H1 (cell line): ENCODE measurements at regions not wholly inside any gene's neighbourhood (a gene's known extent, or its start where the extent isn't known, plus 50 kb on each side); places are given as distances from the start of the nearest gene placed in this dataset.

ENCODE experiments used
- GABPA ChIP-seq: IDR thresholded peaks from 2 replicates; pipeline ENCODE4 v1.6.1; 2011; ENCODE audit warnings: mild to moderate bottlenecking, low read length, moderate library complexity, borderline replicate concordance; ENCODE audit not compliant: insufficient read depth
- SP1 ChIP-seq: IDR thresholded peaks from 2 replicates; pipeline ENCODE4 v1.6.1; 2011; ENCODE audit warnings: low read depth, low read length
- TAF1 ChIP-seq: IDR thresholded peaks from 2 replicates; pipeline ENCODE4 v1.6.1; 2011; ENCODE audit warnings: mild to moderate bottlenecking, low read depth, low read length
- TCF12 ChIP-seq: IDR thresholded peaks from 2 replicates; pipeline ENCODE4 v1.6.1; 2011; ENCODE audit warnings: low read depth, mild to moderate bottlenecking, low read length

DNA sequence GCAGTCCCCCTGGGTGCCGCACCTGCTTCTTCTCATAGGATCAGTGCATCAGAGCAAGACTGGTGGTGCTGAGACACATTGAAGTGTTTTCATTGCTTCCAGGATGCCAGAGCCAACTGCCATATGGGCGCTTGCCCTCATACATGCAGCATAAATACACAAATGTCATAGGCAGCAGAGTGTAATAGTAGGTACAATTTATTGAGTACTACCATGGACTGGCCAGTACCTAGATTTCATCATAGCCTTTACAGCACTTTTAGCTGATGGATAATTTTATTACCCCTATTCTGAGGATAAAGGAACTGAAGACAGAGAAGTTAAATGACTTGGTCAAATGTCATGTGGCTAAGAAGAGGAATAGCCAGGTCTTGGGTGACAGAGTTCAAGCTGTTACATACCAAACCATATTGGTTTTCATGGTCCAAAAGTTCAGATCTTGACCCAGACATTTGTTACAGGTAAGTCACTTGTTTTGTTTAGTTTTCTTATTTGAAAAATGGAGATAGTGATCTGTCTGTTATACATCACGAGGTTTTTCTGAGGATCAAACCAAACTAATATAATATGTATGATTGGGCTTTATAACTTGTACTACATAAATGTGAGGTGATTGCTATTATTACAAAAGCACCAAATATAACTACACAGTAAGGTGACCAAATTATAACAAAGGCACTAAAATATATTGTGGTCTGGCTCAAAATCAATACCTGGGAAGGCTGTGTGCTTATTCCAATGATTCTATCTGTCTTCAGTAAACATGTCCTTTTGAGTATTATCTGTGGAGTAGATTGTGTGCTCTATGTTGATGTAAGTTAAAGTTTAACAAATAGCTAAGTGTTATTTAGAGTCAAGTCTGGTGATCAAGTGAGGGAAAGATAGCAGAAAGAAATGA is 151.9 kb upstream of the CYRIA start:
- TF ChIP-seq TAF1: no peak
- no peak for TF ChIP-seq SP1
- TF ChIP-seq GABPA: no peak
- TF ChIP-seq TCF12: no peak
